Astrocyte of the spinal cord (primary cell): ENCODE measurements at regions not wholly inside any gene's neighbourhood (a gene's known extent, or its start where the extent isn't known, plus 50 kb on each side); places are given as distances from the start of the nearest gene placed in this dataset.

ENCODE experiments used
- DNase-seq: peaks from one replicate; pipeline ENCODE4 v3.0.0; 2011; ENCODE audit warnings: low read depth, low spot score
- H3K4me3 ChIP-seq: 2 replicates; pipeline ENCODE4 v1.5.1; 2011; ENCODE audit warnings: low read depth, mild to moderate bottlenecking, low read length, moderate library complexity
- in situ Hi-C: cut with HindIII; loops from 2 replicates; pipeline ENCODE4 v1.10.0; 2017; ENCODE audit warnings: low sequenced_read_pairs
- TF ChIP-seq, protein P1 (sequence below): IDR thresholded peaks from 2 replicates; pipeline ENCODE4 v1.5.1; 2012; ENCODE audit warnings: low read depth, mild to moderate bottlenecking, low read length, inconsistent platforms

DNA sequence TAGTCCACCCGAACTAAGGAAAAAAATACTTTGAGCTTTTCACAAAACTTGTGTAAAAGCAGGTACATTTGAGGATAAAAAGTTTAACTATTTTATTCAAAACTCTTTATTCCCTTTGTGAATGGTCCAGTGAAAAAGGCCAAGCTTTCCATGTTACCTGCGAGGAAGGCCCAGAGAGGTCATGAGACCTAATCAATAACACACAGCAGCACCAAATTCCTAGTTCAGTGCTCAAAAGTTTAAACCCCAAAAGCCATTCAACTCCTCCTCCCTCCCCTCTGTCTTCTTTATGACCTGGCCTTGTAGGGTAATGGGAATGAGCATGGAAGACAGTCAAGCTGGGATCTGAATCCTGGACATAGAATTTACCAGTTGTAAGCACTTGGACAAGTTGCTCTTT lies 151.9 kb upstream of the FGGY start:
- in situ Hi-C loops: no loop called here
- no peak for DNase-seq
- H3K4me3 ChIP-seq: no peak overlapping the region
- TF ChIP-seq, protein P1, sequence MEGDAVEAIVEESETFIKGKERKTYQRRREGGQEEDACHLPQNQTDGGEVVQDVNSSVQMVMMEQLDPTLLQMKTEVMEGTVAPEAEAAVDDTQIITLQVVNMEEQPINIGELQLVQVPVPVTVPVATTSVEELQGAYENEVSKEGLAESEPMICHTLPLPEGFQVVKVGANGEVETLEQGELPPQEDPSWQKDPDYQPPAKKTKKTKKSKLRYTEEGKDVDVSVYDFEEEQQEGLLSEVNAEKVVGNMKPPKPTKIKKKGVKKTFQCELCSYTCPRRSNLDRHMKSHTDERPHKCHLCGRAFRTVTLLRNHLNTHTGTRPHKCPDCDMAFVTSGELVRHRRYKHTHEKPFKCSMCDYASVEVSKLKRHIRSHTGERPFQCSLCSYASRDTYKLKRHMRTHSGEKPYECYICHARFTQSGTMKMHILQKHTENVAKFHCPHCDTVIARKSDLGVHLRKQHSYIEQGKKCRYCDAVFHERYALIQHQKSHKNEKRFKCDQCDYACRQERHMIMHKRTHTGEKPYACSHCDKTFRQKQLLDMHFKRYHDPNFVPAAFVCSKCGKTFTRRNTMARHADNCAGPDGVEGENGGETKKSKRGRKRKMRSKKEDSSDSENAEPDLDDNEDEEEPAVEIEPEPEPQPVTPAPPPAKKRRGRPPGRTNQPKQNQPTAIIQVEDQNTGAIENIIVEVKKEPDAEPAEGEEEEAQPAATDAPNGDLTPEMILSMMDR: no peak

DNA sequence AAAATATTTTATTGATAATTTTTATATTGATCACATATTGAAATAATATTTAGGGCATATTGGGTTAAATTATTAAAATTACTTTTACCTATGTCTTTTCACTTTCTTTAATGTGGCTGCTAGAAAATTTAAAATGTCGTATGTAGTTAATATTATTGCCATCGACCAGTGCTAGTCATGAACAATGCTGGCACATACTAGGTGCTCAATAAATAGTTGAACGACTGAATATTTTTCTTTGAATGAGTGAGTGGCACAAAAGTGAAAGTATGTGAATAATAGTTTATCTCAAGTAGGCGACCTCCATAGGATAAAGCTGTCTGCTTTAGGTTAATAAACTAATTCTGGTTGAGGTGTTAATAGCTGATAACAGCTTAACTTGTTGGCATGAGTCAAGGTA lies 150.8 kb upstream of the FGGY start:
- no peak overlapping the region for H3K4me3 ChIP-seq
- in situ Hi-C loops: no loop called here
- TF ChIP-seq, protein P1: no peak
- no peak for DNase-seq

DNA sequence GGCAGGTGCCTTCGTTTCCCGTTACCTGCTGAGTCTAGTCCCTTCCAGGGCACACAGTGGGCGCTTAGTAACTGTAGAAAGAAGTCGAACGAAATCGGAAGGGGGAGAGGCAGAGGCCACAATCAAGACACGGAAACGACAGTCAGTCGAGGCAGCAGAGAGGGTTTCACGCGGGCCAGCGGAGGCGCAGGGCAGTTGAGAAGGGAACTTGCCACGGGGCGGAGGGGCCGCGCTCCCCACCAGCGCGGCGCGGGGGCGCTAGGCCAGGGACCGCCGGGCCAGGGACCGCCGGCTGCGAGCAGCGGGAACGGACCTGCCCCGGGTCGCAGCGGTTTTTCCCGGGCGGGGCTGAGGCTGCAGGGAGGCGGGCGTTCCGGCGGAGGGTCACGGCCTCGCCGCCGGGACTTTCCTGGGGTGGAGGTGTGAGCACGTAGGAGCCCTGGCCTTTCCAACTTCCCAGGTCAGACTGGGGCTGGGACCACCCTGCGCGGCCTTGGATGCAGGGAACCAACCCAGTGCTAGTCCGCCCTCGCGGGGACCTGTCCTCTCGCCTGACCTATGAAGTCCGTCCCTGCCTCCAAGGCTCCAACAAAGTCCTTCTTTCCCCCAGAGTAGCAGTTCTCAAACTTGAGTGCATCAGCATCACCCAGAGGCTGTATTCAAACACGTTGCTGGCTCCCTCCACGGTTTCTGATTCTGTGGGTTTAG lies 150.1 kb upstream of the FGGY start:
- DNase-seq: peak; percentile 59
- peak overlapping the region; percentile 12 for H3K4me3 ChIP-seq
- TF ChIP-seq, protein P1: peak; percentile 16
- in situ Hi-C loops: no loop called here

- no peak overlapping the region for H3K4me3 ChIP-seq
- TF ChIP-seq, protein P1: no peak
- in situ Hi-C loops: no loop called here
- DNase-seq: no peak
Measured at GRCh38 chr1:59149435-59149834, 147.5 kb upstream of the FGGY start.

GRCh38 chr1:59150577-59151386 lies 146.1 kb upstream of the FGGY start:
- in situ Hi-C loops: no loop called here
- H3K4me3 ChIP-seq: no peak overlapping the region
- TF ChIP-seq, protein P1: no peak
- peak; percentile 98 for DNase-seq

GRCh38 chr1:59151387-59151761 lies 145.5 kb upstream of the FGGY start:
- TF ChIP-seq, protein P1: no peak
- no peak overlapping the region for H3K4me3 ChIP-seq
- no peak for DNase-seq
- in situ Hi-C loops: no loop called here
